ENCODE measurements at regions not wholly inside any gene's neighbourhood (a gene's known extent, or its start where the extent isn't known, plus 50 kb on each side); places are given as distances from the start of the nearest gene placed in this dataset.

- no peak for TF ChIP-seq CTCF (IDR thresholded peaks at IDR 0.05; ENCODE audit: low read length)
- TF ChIP-seq EZH2 (IDR thresholded peaks at IDR 0.05; ENCODE audit: borderline replicate concordance, low read length): no peak
Measured at GRCh38 chr12:87155621-87156020, 873.6 kb downstream of the C12orf50 start.

All from OCI-LY1 (cell line).